HL-60 (cell line): ENCODE measurements at regions not wholly inside any gene's neighbourhood (a gene's known extent, or its start where the extent isn't known, plus 50 kb on each side); places are given as distances from the start of the nearest gene placed in this dataset.

Experiments
- CTCF ChIP-seq: IDR thresholded peaks from one replicate; pipeline ENCODE4 v1.5.1; 2011; ENCODE audit warnings: low read length, control low read depth, inconsistent platforms; ENCODE audit not compliant: insufficient read depth
- GABPA ChIP-seq: IDR thresholded peaks from 2 replicates; pipeline ENCODE4 v1.6.1; 2012; ENCODE audit warnings: low read depth
- POLR2AphosphoS5 ChIP-seq: IDR thresholded peaks from 2 replicates; pipeline ENCODE4 v1.6.1; 2012; ENCODE audit warnings: low read depth
- REST ChIP-seq: IDR thresholded peaks from 2 replicates; pipeline ENCODE4 v1.6.1; 2012; ENCODE audit warnings: low read depth; ENCODE audit not compliant: insufficient replicate concordance
- SPI1 ChIP-seq: IDR thresholded peaks from 2 replicates; pipeline ENCODE4 v1.6.1; 2012; ENCODE audit warnings: low read depth, mild to moderate bottlenecking, borderline replicate concordance

GRCh38 chr14:40601063-40601462 is 1005.6 kb upstream of the LRFN5 start:
- no peak for TF ChIP-seq CTCF
- no peak for TF ChIP-seq SPI1
- no peak for TF ChIP-seq GABPA
- TF ChIP-seq POLR2AphosphoS5, result no peak
- no peak for TF ChIP-seq REST
